ENCODE measurements at regions not wholly inside any gene's neighbourhood (a gene's known extent, or its start where the extent isn't known, plus 50 kb on each side); places are given as distances from the start of the nearest gene placed in this dataset.

GRCh38 chr2:220219371-220219770 lies 591.9 kb downstream of the SLC4A3 start:
- TF ChIP-seq ZSCAN5A (tag by site-specific recombination; IDR thresholded peaks at IDR 0.05) (no peak), CTCF (tag by site-specific recombination; IDR thresholded peaks at IDR 0.05) (no peak), ZNF354C (tag by site-specific recombination; IDR thresholded peaks at IDR 0.05; ENCODE audit: borderline replicate concordance, low read depth) (no peak), ZNF791 (tag by site-specific recombination; IDR thresholded peaks at IDR 0.05) (no peak), ZNF280D (tag by site-specific recombination; IDR thresholded peaks at IDR 0.05) (no peak), ZNF324 (tag by site-specific recombination; IDR thresholded peaks at IDR 0.05) (no peak)
